AG09319 (cell line): ENCODE measurements at regions not wholly inside any gene's neighbourhood (a gene's known extent, or its start where the extent isn't known, plus 50 kb on each side); places are given as distances from the start of the nearest gene placed in this dataset.

ENCODE experiments used
- DNase-seq: peaks from one replicate; pipeline ENCODE4 v3.0.0-alpha.2; 2010; ENCODE audit warnings: low read depth; ENCODE audit errors: extremely low read depth
- CTCF ChIP-seq: IDR thresholded peaks from 2 replicates; pipeline ENCODE4 v1.5.1; 2011; ENCODE audit warnings: low read depth, mild to moderate bottlenecking, inconsistent platforms, low read length, moderate library complexity

GRCh38 chr14:98614741-98615140 lies 657.3 kb downstream of the BCL11B start:
- DNase-seq, result no peak
- no peak for TF ChIP-seq CTCF

GRCh38 chr14:98622208-98623051 lies 649.6 kb downstream of the BCL11B start:
- no peak for DNase-seq
- TF ChIP-seq CTCF, result no peak

GRCh38 chr14:98623788-98624415 lies 648.1 kb downstream of the BCL11B start:
- no peak for DNase-seq

GRCh38 chr14:98633380-98633779 lies 638.6 kb downstream of the BCL11B start:
- TF ChIP-seq CTCF, result no peak

More at GRCh38 chr14:98623788-98624415, 648.1 kb downstream of the BCL11B start:
- no peak for TF ChIP-seq CTCF

GRCh38 chr14:98634043-98634820 lies 637.8 kb downstream of the BCL11B start:
- DNase-seq, result no peak
- TF ChIP-seq CTCF, result no peak

More at GRCh38 chr14:98633380-98633779, 638.6 kb downstream of the BCL11B start:
- DNase-seq, result no peak

- no peak for DNase-seq
- TF ChIP-seq CTCF, result no peak
These were observed 633.6 kb downstream of the BCL11B start for GRCh38 chr14:98638366-98638765.
